K562 (cell line): ENCODE measurements at regions not wholly inside any gene's neighbourhood (a gene's known extent, or its start where the extent isn't known, plus 50 kb on each side); places are given as distances from the start of the nearest gene placed in this dataset.

Experiments
- DIDO1 ChIP-seq: fragments of 450-650 bp; IDR thresholded peaks from 2 replicates; pipeline ENCODE4 v1.6.1; 2016; ENCODE audit warnings: low read depth, missing biosample characterization, missing genetic modification characterization
- HNRNPLL ChIP-seq: fragments of 200-400 bp; formaldehyde crosslinking; IDR thresholded peaks from 2 replicates; pipeline ENCODE4 v1.6.1; 2017; ENCODE audit warnings: low read length, low read depth, mild to moderate bottlenecking; ENCODE audit not compliant: poor library complexity, severe bottlenecking
- MYNN ChIP-seq, 2 experiments: sonication (generic); formaldehyde crosslinking in 1 of 2; IDR thresholded peaks; 2 replicates each; pipeline versions ENCODE4 v1.5.0 to v1.6.1; 2016 to 2020; ENCODE audit warnings: antibody characterized with exemption in 1 of 2, missing genetic modification reagents in 1 of 2
- POLR2AphosphoS5 ChIP-seq: IDR thresholded peaks from 2 replicates; pipeline ENCODE4 v1.6.1; 2011; ENCODE audit warnings: mild to moderate bottlenecking, low read depth, low read length, moderate library complexity; ENCODE audit not compliant: control insufficient read depth, insufficient read depth
- ZNF263 ChIP-seq: sonication (generic); formaldehyde crosslinking; IDR thresholded peaks from 2 replicates; pipeline ENCODE4 v1.8.0; 2022; ENCODE audit warnings: mild to moderate bottlenecking, missing genetic modification reagents, borderline replicate concordance
- TF ChIP-seq, protein P1 (sequence below): fragments of 450-650 bp; formaldehyde crosslinking; IDR thresholded peaks from 2 replicates; pipeline ENCODE4 v1.4.0; 2022; ENCODE audit warnings: missing genetic modification characterization

DNA sequence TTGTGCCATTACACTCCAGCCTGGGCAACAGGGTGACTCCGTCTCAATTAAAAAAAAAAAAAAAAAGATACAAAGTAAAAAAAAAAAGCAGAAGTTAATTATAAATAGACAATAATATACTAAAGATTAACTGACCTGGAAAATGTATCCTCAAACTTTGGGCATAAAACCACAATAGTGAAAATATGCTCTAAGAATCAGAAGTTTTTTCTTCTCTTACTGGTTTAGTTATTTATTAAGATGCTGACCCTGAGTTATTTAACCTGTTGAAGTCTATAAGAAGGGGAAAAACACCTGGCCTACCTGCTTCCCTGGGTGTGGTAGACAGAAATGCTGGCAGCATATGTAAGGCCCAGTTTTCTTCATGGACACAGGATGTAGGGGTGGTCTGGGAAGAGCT is 133.7 kb upstream of the MLIP start:
- TF ChIP-seq POLR2AphosphoS5 (no peak), HNRNPLL (no peak), ZNF263 (no peak), MYNN (IDR thresholded peaks at IDR 0.05) (no peak), MYNN (CRISPR knock-in tag; IDR thresholded peaks at IDR 0.05) (no peak), DIDO1 (tag) (no peak)
- TF ChIP-seq, protein P1, sequence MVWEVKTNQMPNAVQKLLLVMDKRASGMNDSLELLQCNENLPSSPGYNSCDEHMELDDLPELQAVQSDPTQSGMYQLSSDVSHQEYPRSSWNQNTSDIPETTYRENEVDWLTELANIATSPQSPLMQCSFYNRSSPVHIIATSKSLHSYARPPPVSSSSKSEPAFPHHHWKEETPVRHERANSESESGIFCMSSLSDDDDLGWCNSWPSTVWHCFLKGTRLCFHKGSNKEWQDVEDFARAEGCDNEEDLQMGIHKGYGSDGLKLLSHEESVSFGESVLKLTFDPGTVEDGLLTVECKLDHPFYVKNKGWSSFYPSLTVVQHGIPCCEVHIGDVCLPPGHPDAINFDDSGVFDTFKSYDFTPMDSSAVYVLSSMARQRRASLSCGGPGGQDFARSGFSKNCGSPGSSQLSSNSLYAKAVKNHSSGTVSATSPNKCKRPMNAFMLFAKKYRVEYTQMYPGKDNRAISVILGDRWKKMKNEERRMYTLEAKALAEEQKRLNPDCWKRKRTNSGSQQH (CRISPR knock-in tag): no peak
